ENCODE measurements at regions not wholly inside any gene's neighbourhood (a gene's known extent, or its start where the extent isn't known, plus 50 kb on each side); places are given as distances from the start of the nearest gene placed in this dataset.
A peak's percentile ranks its signal among the peaks of the same experiment; 100 is the strongest.

GRCh38 chr3:148389916-148390315 lies 307.8 kb upstream of the AGTR1 start:
- no peak for DNase-seq (ENCODE audit: low spot score)

GRCh38 chr3:148395821-148396220 lies 301.9 kb upstream of the AGTR1 start:
- DNase-seq (ENCODE audit: low spot score) = no peak

- DNase-seq (ENCODE audit: low spot score) = no peak
Measured at GRCh38 chr3:148400754-148401153, 296.9 kb upstream of the AGTR1 start.

- no peak for DNase-seq (ENCODE audit: low spot score)
Measured at GRCh38 chr3:148408667-148409066, 289.0 kb upstream of the AGTR1 start.

- no peak for DNase-seq (ENCODE audit: low spot score)
Measured at GRCh38 chr3:148420242-148420641, 277.5 kb upstream of the AGTR1 start.

GRCh38 chr3:148428862-148429605 lies 268.7 kb upstream of the AGTR1 start:
- DNase-seq (ENCODE audit: low spot score) = no peak

- DNase-seq (ENCODE audit: low spot score) = no peak
Measured at GRCh38 chr3:148433665-148434064, 264.0 kb upstream of the AGTR1 start.

- no peak for DNase-seq (ENCODE audit: low spot score)
Measured at GRCh38 chr3:148435534-148435933, 262.2 kb upstream of the AGTR1 start.

- no peak for DNase-seq (ENCODE audit: low spot score)
Measured at GRCh38 chr3:148439254-148439822, 258.4 kb upstream of the AGTR1 start.

- no peak for DNase-seq (ENCODE audit: low spot score)
Measured at GRCh38 chr3:148441191-148441590, 256.5 kb upstream of the AGTR1 start.

- no peak for DNase-seq (ENCODE audit: low spot score)
Measured at GRCh38 chr3:148450819-148451218, 246.9 kb upstream of the AGTR1 start.

- no peak for DNase-seq (ENCODE audit: low spot score)
Measured at GRCh38 chr3:148451969-148452368, 245.7 kb upstream of the AGTR1 start.

GRCh38 chr3:148453781-148454191 lies 243.9 kb upstream of the AGTR1 start:
- no peak for DNase-seq (ENCODE audit: low spot score)

- no peak for DNase-seq (ENCODE audit: low spot score)
Measured at GRCh38 chr3:148455098-148455497, 242.6 kb upstream of the AGTR1 start.

GRCh38 chr3:148457886-148458285 lies 239.8 kb upstream of the AGTR1 start:
- no peak for DNase-seq (ENCODE audit: low spot score)

- DNase-seq (ENCODE audit: low spot score) = peak; percentile 52
Measured at GRCh38 chr3:148459931-148460513, 237.7 kb upstream of the AGTR1 start.

- no peak for DNase-seq (ENCODE audit: low spot score)
Measured at GRCh38 chr3:148460686-148461085, 237.0 kb upstream of the AGTR1 start.

- DNase-seq (ENCODE audit: low spot score) = no peak
Measured at GRCh38 chr3:148464246-148464645, 233.5 kb upstream of the AGTR1 start.

- DNase-seq (ENCODE audit: low spot score) = peak; percentile 19
Measured at GRCh38 chr3:148466143-148466542, 231.6 kb upstream of the AGTR1 start.

- no peak for DNase-seq (ENCODE audit: low spot score)
Measured at GRCh38 chr3:148466980-148467740, 230.5 kb upstream of the AGTR1 start.

GRCh38 chr3:148477375-148477774 lies 220.3 kb upstream of the AGTR1 start:
- DNase-seq (ENCODE audit: low spot score) = no peak

- no peak for DNase-seq (ENCODE audit: low spot score)
Measured at GRCh38 chr3:148493631-148494030, 204.1 kb upstream of the AGTR1 start.

- no peak for DNase-seq (ENCODE audit: low spot score)
Measured at GRCh38 chr3:148494451-148494850, 203.3 kb upstream of the AGTR1 start.
